ENCODE measurements at regions not wholly inside any gene's neighbourhood (a gene's known extent, or its start where the extent isn't known, plus 50 kb on each side); places are given as distances from the start of the nearest gene placed in this dataset.
A peak's percentile ranks its signal among the peaks of the same experiment; 100 is the strongest.

DNA sequence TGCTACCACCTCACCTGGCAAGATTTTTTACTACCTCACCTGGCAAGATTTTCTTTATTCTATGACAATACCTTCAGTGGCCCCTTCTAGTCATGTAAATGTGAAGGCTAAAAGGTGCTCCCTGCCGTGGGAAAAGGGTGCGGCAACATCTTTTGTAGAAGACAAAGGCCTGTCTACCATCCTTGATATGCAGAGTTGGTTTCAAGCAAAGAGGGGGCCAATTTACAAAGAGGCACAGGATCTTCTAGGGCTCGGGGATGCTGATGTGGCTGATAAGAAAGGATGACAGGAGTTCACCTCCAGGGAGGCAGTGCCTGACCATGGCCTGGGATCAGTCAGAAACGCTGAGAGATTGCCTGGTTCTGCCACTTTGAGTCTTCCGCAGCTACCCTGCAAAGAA, 165.4 kb upstream of the SLC1A4 start:
- Histone ChIP-seq H3K4me3 (ENCODE audit: severe bottlenecking) (no peak overlapping the region), H3K4me1 (ENCODE audit: insufficient read depth, poor library complexity, severe bottlenecking) (no peaks in the 10 kb centered on the region), H3K27ac (ENCODE audit: poor library complexity, severe bottlenecking) (no peak overlapping the region), H3K36me3 (ENCODE audit: low read depth) (no peaks in the 10 kb centered on the region), H3K27me3 (ENCODE audit: insufficient read depth, poor library complexity, severe bottlenecking) (no peaks in the 10 kb centered on the region), H3K9me3 (ENCODE audit: severe bottlenecking) (no peaks in the 10 kb centered on the region)
- TF ChIP-seq, protein P1, sequence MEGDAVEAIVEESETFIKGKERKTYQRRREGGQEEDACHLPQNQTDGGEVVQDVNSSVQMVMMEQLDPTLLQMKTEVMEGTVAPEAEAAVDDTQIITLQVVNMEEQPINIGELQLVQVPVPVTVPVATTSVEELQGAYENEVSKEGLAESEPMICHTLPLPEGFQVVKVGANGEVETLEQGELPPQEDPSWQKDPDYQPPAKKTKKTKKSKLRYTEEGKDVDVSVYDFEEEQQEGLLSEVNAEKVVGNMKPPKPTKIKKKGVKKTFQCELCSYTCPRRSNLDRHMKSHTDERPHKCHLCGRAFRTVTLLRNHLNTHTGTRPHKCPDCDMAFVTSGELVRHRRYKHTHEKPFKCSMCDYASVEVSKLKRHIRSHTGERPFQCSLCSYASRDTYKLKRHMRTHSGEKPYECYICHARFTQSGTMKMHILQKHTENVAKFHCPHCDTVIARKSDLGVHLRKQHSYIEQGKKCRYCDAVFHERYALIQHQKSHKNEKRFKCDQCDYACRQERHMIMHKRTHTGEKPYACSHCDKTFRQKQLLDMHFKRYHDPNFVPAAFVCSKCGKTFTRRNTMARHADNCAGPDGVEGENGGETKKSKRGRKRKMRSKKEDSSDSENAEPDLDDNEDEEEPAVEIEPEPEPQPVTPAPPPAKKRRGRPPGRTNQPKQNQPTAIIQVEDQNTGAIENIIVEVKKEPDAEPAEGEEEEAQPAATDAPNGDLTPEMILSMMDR (IDR thresholded peaks at IDR 0.05; ENCODE audit: poor library complexity, severe bottlenecking): no peak
- no peak for ATAC-seq (ENCODE audit: low read depth)
- no peak for DNase-seq (ENCODE audit: low spot score)

DNA sequence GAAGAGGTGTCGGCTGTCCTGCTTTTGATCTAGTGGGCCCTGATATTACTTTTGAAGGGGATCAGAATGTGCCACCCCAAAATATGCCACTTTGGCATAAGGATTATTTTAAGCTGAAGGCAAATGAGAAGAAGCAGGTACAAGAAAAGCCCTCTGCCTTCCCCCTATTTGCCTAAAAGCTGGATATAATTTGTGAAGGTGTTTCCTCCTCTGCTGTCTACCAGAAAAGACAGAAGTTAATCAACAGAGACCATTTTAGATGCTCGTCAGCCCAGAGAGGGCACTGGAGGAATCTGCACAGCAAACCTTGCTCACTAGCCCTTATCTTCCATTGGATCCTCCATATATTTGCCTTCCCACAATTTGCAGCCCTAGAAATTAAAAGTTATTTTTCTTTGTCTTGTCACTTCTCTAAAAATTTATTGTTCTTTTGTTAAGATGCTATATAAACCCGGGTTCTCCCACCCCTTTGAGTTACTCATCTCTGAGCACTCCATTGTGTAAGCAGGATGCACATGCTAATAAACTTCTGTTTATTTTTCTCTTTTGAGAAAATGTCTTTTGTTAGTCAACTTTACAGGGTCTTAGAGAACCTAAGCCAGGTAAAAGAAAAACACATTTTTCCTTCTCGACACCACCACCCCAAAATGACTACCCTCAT, 163.2 kb upstream of the SLC1A4 start:
- DNase-seq (ENCODE audit: low spot score): no peak
- H3K27ac ChIP-seq (ENCODE audit: poor library complexity, severe bottlenecking): no peak overlapping the region
- H3K9me3 ChIP-seq (ENCODE audit: severe bottlenecking): no peaks in the 10 kb centered on the region
- peaks cover 1% of the 10 kb centered on the region for H3K4me1 ChIP-seq (ENCODE audit: insufficient read depth, poor library complexity, severe bottlenecking)
- 0 out of 3 replicates have a peak, but pooled peaks have one; percentile 36 for ATAC-seq (ENCODE audit: low read depth)
- no peaks in the 10 kb centered on the region for H3K36me3 ChIP-seq (ENCODE audit: low read depth)
- TF ChIP-seq, protein P1 (IDR thresholded peaks at IDR 0.05; ENCODE audit: poor library complexity, severe bottlenecking): no peak
- H3K4me3 ChIP-seq (ENCODE audit: severe bottlenecking): no peak overlapping the region
- no peaks in the 10 kb centered on the region for H3K27me3 ChIP-seq (ENCODE audit: insufficient read depth, poor library complexity, severe bottlenecking)

DNA sequence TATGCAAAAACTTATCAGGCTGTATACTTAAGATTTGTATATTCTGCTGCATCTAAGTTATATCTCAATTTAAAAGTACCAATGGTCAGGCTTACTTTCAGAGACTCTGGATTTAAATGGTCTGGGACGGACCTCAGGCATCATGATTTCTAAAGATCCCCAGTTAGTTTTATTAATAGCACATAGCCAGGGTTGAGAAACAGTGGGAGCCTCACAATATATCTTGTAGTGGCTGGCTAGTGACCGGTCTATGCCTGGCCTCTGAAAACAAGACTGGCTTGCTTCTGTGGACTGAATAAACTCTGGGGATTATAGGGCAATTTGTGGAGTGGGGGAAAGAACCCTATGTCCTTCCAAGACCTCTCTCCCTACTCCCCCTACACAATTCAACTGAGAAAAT, 162.5 kb upstream of the SLC1A4 start:
- DNase-seq (ENCODE audit: low spot score) (no peak), ATAC-seq (ENCODE audit: low read depth) (no peak)
- no peaks in the 10 kb centered on the region for H3K36me3 ChIP-seq (ENCODE audit: low read depth)
- H3K27ac ChIP-seq (ENCODE audit: poor library complexity, severe bottlenecking): no peak overlapping the region
- TF ChIP-seq, protein P1 (IDR thresholded peaks at IDR 0.05; ENCODE audit: poor library complexity, severe bottlenecking): no peak
- H3K9me3 ChIP-seq (ENCODE audit: severe bottlenecking): no peaks in the 10 kb centered on the region
- H3K4me1 ChIP-seq (ENCODE audit: insufficient read depth, poor library complexity, severe bottlenecking): peaks cover 9% of the 10 kb centered on the region
- no peak overlapping the region for H3K4me3 ChIP-seq (ENCODE audit: severe bottlenecking)
- H3K27me3 ChIP-seq (ENCODE audit: insufficient read depth, poor library complexity, severe bottlenecking): no peaks in the 10 kb centered on the region

DNA sequence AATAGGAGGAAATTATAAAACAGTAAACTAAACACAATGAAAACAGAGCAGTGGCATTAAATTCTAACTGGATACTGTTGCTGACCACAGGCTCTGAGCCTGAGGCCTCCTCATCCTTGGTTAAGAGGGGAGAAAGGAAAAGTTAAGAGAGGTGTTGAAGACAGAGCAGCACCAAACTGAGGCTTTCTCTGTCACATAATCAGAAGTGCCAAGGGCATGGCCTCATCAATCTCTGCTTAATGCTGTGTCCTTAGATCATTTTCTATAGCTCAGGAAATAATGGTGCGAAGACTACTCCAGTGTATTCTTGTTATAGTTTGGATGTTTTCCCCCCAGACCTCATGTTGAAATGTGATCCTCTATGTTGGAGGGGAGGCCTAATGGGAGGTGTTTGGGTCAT, 160.9 kb upstream of the SLC1A4 start:
- no peaks in the 10 kb centered on the region for H3K27me3 ChIP-seq (ENCODE audit: insufficient read depth, poor library complexity, severe bottlenecking)
- TF ChIP-seq, protein P1 (IDR thresholded peaks at IDR 0.05; ENCODE audit: poor library complexity, severe bottlenecking): no peak
- no peaks in the 10 kb centered on the region for H3K36me3 ChIP-seq (ENCODE audit: low read depth)
- peaks cover 13% of the 10 kb centered on the region for H3K4me1 ChIP-seq (ENCODE audit: insufficient read depth, poor library complexity, severe bottlenecking)
- H3K9me3 ChIP-seq (ENCODE audit: severe bottlenecking): no peaks in the 10 kb centered on the region
- no peak overlapping the region for H3K4me3 ChIP-seq (ENCODE audit: severe bottlenecking)
- H3K27ac ChIP-seq (ENCODE audit: poor library complexity, severe bottlenecking): no peak overlapping the region
- no peak for ATAC-seq (ENCODE audit: low read depth)
- DNase-seq (ENCODE audit: low spot score): no peak

DNA sequence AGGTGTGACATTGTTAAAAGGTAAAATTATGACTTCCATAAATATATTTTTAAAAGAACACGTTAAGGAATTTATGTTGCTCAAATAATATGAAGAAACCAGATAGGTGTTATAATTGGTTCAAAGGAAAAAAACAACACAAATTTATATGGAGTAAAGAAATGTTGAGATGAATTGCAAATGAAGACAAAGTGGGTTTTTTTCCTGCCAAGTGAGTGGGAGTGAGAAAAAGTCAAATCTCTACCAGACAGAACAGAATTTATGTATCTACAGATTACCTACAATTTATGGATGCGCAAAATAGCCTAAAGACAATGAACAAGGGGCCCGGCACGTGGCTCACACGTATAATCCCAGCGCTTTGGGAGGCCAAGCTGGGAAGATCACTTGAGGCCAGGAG, 159.7 kb upstream of the SLC1A4 start:
- H3K9me3 ChIP-seq (ENCODE audit: severe bottlenecking): no peaks in the 10 kb centered on the region
- peaks cover 13% of the 10 kb centered on the region for H3K4me1 ChIP-seq (ENCODE audit: insufficient read depth, poor library complexity, severe bottlenecking)
- TF ChIP-seq, protein P1 (IDR thresholded peaks at IDR 0.05; ENCODE audit: poor library complexity, severe bottlenecking): no peak
- ATAC-seq (ENCODE audit: low read depth): no peak
- no peaks in the 10 kb centered on the region for H3K27me3 ChIP-seq (ENCODE audit: insufficient read depth, poor library complexity, severe bottlenecking)
- H3K27ac ChIP-seq (ENCODE audit: poor library complexity, severe bottlenecking): no peak overlapping the region
- DNase-seq (ENCODE audit: low spot score): no peak
- H3K36me3 ChIP-seq (ENCODE audit: low read depth): no peaks in the 10 kb centered on the region
- H3K4me3 ChIP-seq (ENCODE audit: severe bottlenecking): no peak overlapping the region
